Breast epithelium (tissue), 3 donors: ENCODE measurements at regions not wholly inside any gene's neighbourhood (a gene's known extent, or its start where the extent isn't known, plus 50 kb on each side); places are given as distances from the start of the nearest gene placed in this dataset.

Source experiments
- POLR2A ChIP-seq: fragments of 450-650 bp; IDR thresholded peaks from one replicate; pipeline ENCODE4 v1.6.1; 2016; ENCODE audit warnings: antibody characterized with exemption, mild to moderate bottlenecking, moderate library complexity
- TF ChIP-seq, protein P1 (sequence below), 3 donors: fragments of 450-650 bp; IDR thresholded peaks; one replicate each; pipeline ENCODE4 v1.5.1; 2016 to 2017; ENCODE audit warnings: antibody characterized with exemption in 3 of 3, mild to moderate bottlenecking in 3 of 3, moderate library complexity in 3 of 3

DNA sequence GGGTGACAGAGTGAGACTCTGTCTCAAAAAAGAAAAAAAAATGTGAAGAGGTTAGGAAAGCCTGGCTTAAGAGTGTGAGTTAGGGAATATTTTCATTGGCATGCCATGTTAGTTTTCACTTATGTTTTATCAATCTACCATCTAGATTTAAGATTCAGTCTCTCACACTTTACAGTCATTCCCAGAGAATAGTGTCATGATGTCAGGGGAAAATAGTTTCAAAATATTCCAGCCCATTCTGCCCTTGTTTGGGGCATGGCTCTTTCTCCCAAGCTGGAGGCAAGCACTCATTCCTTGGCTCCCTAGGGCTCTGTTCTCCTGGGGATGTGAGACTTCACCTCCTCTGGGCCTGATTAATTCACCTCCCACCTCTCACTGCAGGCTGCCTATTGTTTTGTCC is 331.5 kb downstream of the CXCL12 start:
- TF ChIP-seq, protein P1, sequence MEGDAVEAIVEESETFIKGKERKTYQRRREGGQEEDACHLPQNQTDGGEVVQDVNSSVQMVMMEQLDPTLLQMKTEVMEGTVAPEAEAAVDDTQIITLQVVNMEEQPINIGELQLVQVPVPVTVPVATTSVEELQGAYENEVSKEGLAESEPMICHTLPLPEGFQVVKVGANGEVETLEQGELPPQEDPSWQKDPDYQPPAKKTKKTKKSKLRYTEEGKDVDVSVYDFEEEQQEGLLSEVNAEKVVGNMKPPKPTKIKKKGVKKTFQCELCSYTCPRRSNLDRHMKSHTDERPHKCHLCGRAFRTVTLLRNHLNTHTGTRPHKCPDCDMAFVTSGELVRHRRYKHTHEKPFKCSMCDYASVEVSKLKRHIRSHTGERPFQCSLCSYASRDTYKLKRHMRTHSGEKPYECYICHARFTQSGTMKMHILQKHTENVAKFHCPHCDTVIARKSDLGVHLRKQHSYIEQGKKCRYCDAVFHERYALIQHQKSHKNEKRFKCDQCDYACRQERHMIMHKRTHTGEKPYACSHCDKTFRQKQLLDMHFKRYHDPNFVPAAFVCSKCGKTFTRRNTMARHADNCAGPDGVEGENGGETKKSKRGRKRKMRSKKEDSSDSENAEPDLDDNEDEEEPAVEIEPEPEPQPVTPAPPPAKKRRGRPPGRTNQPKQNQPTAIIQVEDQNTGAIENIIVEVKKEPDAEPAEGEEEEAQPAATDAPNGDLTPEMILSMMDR (IDR thresholded peaks at IDR 0.05), result no peak
- no peak for TF ChIP-seq POLR2A
